T-helper 2 cell (primary cell): ENCODE measurements at regions not wholly inside any gene's neighbourhood (a gene's known extent, or its start where the extent isn't known, plus 50 kb on each side); places are given as distances from the start of the nearest gene placed in this dataset.

Experiments used
- DNase-seq, 5 experiments: peaks; one replicate each; pipeline versions ENCODE4 v3.0.0 to v3.0.0-alpha.2; 2012 to 2022

- DNase-seq, result no peak
Measured at GRCh38 chr21:22438428-22439086, 1440.3 kb downstream of the NCAM2 start.

- DNase-seq, result no peak
Measured at GRCh38 chr21:22444990-22445389, 1446.8 kb downstream of the NCAM2 start.

- DNase-seq, result no peak
Measured at GRCh38 chr21:22450507-22450906, 1452.3 kb downstream of the NCAM2 start.

- no peak for DNase-seq
Measured at GRCh38 chr21:22456241-22456640, 1458.0 kb downstream of the NCAM2 start.

- DNase-seq, result no peak
Measured at GRCh38 chr21:22468893-22469292, 1470.7 kb downstream of the NCAM2 start.

GRCh38 chr21:22474403-22474802 lies 1476.2 kb downstream of the NCAM2 start:
- no peak for DNase-seq

- no peak for DNase-seq
Measured at GRCh38 chr21:22476214-22476613, 1478.0 kb downstream of the NCAM2 start.

GRCh38 chr21:22476726-22477646 lies 1478.8 kb downstream of the NCAM2 start:
- DNase-seq, result no peak

GRCh38 chr21:22490049-22490448 lies 1491.8 kb downstream of the NCAM2 start:
- DNase-seq, result no peak

GRCh38 chr21:22516230-22516629 lies 1518.0 kb downstream of the NCAM2 start:
- no peak for DNase-seq

- no peak for DNase-seq
Measured at GRCh38 chr21:22535630-22536029, 1537.4 kb downstream of the NCAM2 start.

GRCh38 chr21:22536509-22536908 lies 1538.3 kb downstream of the NCAM2 start:
- DNase-seq, result no peak

GRCh38 chr21:22544747-22545146 lies 1546.5 kb downstream of the NCAM2 start:
- DNase-seq, result no peak

- no peak for DNase-seq
Measured at GRCh38 chr21:22552390-22552789, 1554.2 kb downstream of the NCAM2 start.

GRCh38 chr21:22554690-22555316 lies 1556.6 kb downstream of the NCAM2 start:
- no peak for DNase-seq

GRCh38 chr21:22556829-22557228 lies 1558.6 kb downstream of the NCAM2 start:
- no peak for DNase-seq

GRCh38 chr21:22561946-22562345 lies 1563.7 kb downstream of the NCAM2 start:
- no peak for DNase-seq

- no peak for DNase-seq
Measured at GRCh38 chr21:22573834-22574233, 1575.6 kb downstream of the NCAM2 start.

- DNase-seq, result peak in 1 of 5 experiments; percentile 2
Measured at GRCh38 chr21:22575165-22575584, 1577.0 kb downstream of the NCAM2 start.

- DNase-seq, result no peak
Measured at GRCh38 chr21:22579741-22580140, 1581.5 kb downstream of the NCAM2 start.

GRCh38 chr21:22582026-22582425 lies 1583.8 kb downstream of the NCAM2 start:
- DNase-seq, result no peak

GRCh38 chr21:22584308-22584707 lies 1586.1 kb downstream of the NCAM2 start:
- DNase-seq, result no peak

GRCh38 chr21:22585558-22585957 lies 1587.3 kb downstream of the NCAM2 start:
- no peak for DNase-seq
